IMR-90 (cell line): ENCODE measurements at regions not wholly inside any gene's neighbourhood (a gene's known extent, or its start where the extent isn't known, plus 50 kb on each side); places are given as distances from the start of the nearest gene placed in this dataset.

Experiments used
- ATAC-seq: fragments of 200-7000 bp; cut with Tn5 transposase; 2 replicates; pipeline ENCODE4 v1.9.1; 2020; ENCODE audit warnings: low read depth, mild to moderate bottlenecking, moderate library complexity
- BruUV-seq: library from RNA; stranded (reverse); fragments of 400-500 nt; replicated peaks from 2 replicates; lab custom pipeline; 2021; lab: Mats Ljungman, UMichigan
- CTCF ChIA-PET: fragments of 300-600 bp; formaldehyde crosslinking; extraction: SDS; loops from one replicate; lab custom pipeline; 2021; ENCODE audit warnings: antibody characterized with exemption; lab: Yijun Ruan, JAX
- POLR2A ChIA-PET: fragments of 300-600 bp; sonication (Branson Sonifier 250); formaldehyde crosslinking; loops from one replicate; lab custom pipeline; 2022; ENCODE audit warnings: antibody characterized with exemption; ENCODE audit not compliant: unreplicated experiment; lab: Charles Lee
- DNase-seq: peaks from one replicate; pipeline ENCODE4 v3.0.0; 2013
- H2AFZ ChIP-seq: replicated peaks from 2 replicates; pipeline ENCODE3; 2013; ENCODE audit warnings: low read length, mild to moderate bottlenecking; ENCODE audit not compliant: poor library complexity
- H2AK5ac ChIP-seq: 2 replicates; pipeline ENCODE4 v1.6.1; 2013; ENCODE audit warnings: low read depth, low read length, inconsistent platforms
- H2AK9ac ChIP-seq: replicated peaks from 2 replicates; pipeline ENCODE3; 2013; ENCODE audit warnings: mild to moderate bottlenecking, low read depth, low read length, moderate library complexity; ENCODE audit not compliant: poor library complexity
- H2BK120ac ChIP-seq: 2 replicates; pipeline ENCODE4 v1.6.1; 2013; ENCODE audit warnings: low read depth, low read length, inconsistent platforms
- H2BK15ac ChIP-seq: 3 replicates; pipeline ENCODE4 v1.6.1; 2013; ENCODE audit warnings: low read depth, low read length, inconsistent platforms
- H2BK20ac ChIP-seq: 2 replicates; pipeline ENCODE4 v1.6.1; 2013; ENCODE audit warnings: low read depth, mild to moderate bottlenecking, inconsistent platforms, low read length, moderate library complexity
- H2BK5ac ChIP-seq: 2 replicates; pipeline ENCODE4 v1.6.1; 2013; ENCODE audit warnings: mild to moderate bottlenecking, low read depth, low read length, inconsistent platforms; ENCODE audit not compliant: poor library complexity, severe bottlenecking
- H3K14ac ChIP-seq: replicated peaks from 2 replicates; pipeline ENCODE4 v1.6.1; 2013; ENCODE audit warnings: low read depth, low read length, inconsistent platforms
- H3K18ac ChIP-seq: 2 replicates; pipeline ENCODE4 v1.6.1; 2013; ENCODE audit warnings: low read depth, low read length, control low read depth
- H3K23ac ChIP-seq: 2 replicates; pipeline ENCODE4 v1.6.1; 2013; ENCODE audit warnings: low read depth, low read length, inconsistent platforms
- H3K27ac ChIP-seq: 2 replicates; pipeline ENCODE4 v1.5.1; 2013; ENCODE audit warnings: mild to moderate bottlenecking, control low read depth, low read length; ENCODE audit not compliant: insufficient read depth
- H3K27me3 ChIP-seq: 2 replicates; pipeline ENCODE4 v1.6.1; 2013; ENCODE audit warnings: low read length; ENCODE audit not compliant: control insufficient read depth, insufficient read depth
- H3K36me3 ChIP-seq: 2 replicates; pipeline ENCODE4 v1.6.1; 2013; ENCODE audit warnings: low read length, mixed read lengths; ENCODE audit not compliant: control insufficient read depth, insufficient read depth
- H3K4ac ChIP-seq: 2 replicates; pipeline ENCODE4 v1.6.1; 2013; ENCODE audit warnings: low read depth, low read length, inconsistent platforms
- H3K4me1 ChIP-seq: 2 replicates; pipeline ENCODE4 v1.6.1; 2013; ENCODE audit warnings: low read length, mixed read lengths; ENCODE audit not compliant: control insufficient read depth, insufficient read depth
- H3K4me2 ChIP-seq: 2 replicates; pipeline ENCODE4 v1.6.1; 2013; ENCODE audit warnings: low read depth, mild to moderate bottlenecking, control low read depth, low read length, moderate library complexity
- H3K4me3 ChIP-seq: 2 replicates; pipeline ENCODE4 v1.5.1; 2013; ENCODE audit warnings: low read depth, mild to moderate bottlenecking, control low read depth, low read length, moderate library complexity; ENCODE audit not compliant: insufficient read depth
- H3K56ac ChIP-seq: 2 replicates; pipeline ENCODE4 v1.6.1; 2013; ENCODE audit warnings: low read length, inconsistent platforms; ENCODE audit not compliant: insufficient read depth; ENCODE audit errors: extremely low read depth
- H3K79me1 ChIP-seq, 2 experiments: 2 replicates each; pipeline ENCODE4 v1.6.1; 2013; ENCODE audit warnings: low read length in 2 of 2, inconsistent platforms in 1 of 2, low read depth in 1 of 2
- H3K9ac ChIP-seq: 2 replicates; pipeline ENCODE4 v1.6.1; 2013; ENCODE audit warnings: low read depth, low read length, control low read depth
- H3K9me1 ChIP-seq: 2 replicates; pipeline ENCODE4 v1.6.1; 2013; ENCODE audit warnings: low read length, inconsistent platforms; ENCODE audit not compliant: insufficient read depth
- H3K9me3 ChIP-seq: 2 replicates; pipeline ENCODE4 v1.6.1; 2013; ENCODE audit warnings: low read length; ENCODE audit not compliant: control insufficient read depth, insufficient read depth
- H4K20me1 ChIP-seq: 2 replicates; pipeline ENCODE4 v1.6.1; 2013; ENCODE audit warnings: low read length, inconsistent platforms; ENCODE audit not compliant: insufficient read depth
- H4K5ac ChIP-seq: 2 replicates; pipeline ENCODE4 v1.6.1; 2013; ENCODE audit warnings: mild to moderate bottlenecking, low read depth, low read length, control low read depth
- H4K8ac ChIP-seq, 2 experiments: 2 replicates each; pipeline ENCODE4 v1.6.1; 2013; ENCODE audit warnings: low read depth in 2 of 2, low read length in 2 of 2, control low read depth in 1 of 2, inconsistent platforms in 1 of 2
- H4K91ac ChIP-seq: 2 replicates; pipeline ENCODE4 v1.6.1; 2013; ENCODE audit warnings: low read depth, low read length, inconsistent platforms; ENCODE audit not compliant: insufficient read depth
- BHLHE40 ChIP-seq: fragments of 150-350 bp; IDR thresholded peaks from 2 replicates; pipeline ENCODE4 v1.6.1; 2016; ENCODE audit warnings: mild to moderate bottlenecking, low read depth, low read length
- CEBPB ChIP-seq: IDR thresholded peaks from 2 replicates; pipeline ENCODE4 v1.6.1; 2012; ENCODE audit warnings: low read depth, low read length, improper control_type of control experiment
- CHD1 ChIP-seq: IDR thresholded peaks from 2 replicates; pipeline ENCODE4 v1.6.1; 2012; ENCODE audit warnings: low read depth, low read length, improper control_type of control experiment
- CTCF ChIP-seq: conservative IDR thresholded peaks from 2 replicates; pipeline ENCODE4 v1.5.1; 2012; ENCODE audit warnings: mild to moderate bottlenecking, low read depth, low read length, improper control_type of control experiment
- ELK1 ChIP-seq: fragments of 150-350 bp; IDR thresholded peaks from 2 replicates; pipeline ENCODE4 v1.6.1; 2016; ENCODE audit warnings: low read depth, mild to moderate bottlenecking, low read length, moderate library complexity, borderline replicate concordance
- FOS ChIP-seq: fragments of 150-350 bp; IDR thresholded peaks from 2 replicates; pipeline ENCODE4 v1.6.1; 2016; ENCODE audit warnings: low read depth, low read length
- MAFK ChIP-seq: IDR thresholded peaks from 2 replicates; pipeline ENCODE4 v1.6.1; 2012; ENCODE audit warnings: low read depth, low read length, improper control_type of control experiment
- MAZ ChIP-seq: IDR thresholded peaks from 2 replicates; pipeline ENCODE4 v1.6.1; 2012; ENCODE audit warnings: low read depth, mild to moderate bottlenecking, low read length, improper control_type of control experiment, moderate library complexity, borderline replicate concordance
- MXI1 ChIP-seq: IDR thresholded peaks from 2 replicates; pipeline ENCODE4 v1.6.1; 2012; ENCODE audit warnings: low read depth, mild to moderate bottlenecking, low read length, moderate library complexity, borderline replicate concordance
- NFE2L2 ChIP-seq: fragments of 150-350 bp; IDR thresholded peaks from 2 replicates; pipeline ENCODE4 v1.6.1; 2016; ENCODE audit warnings: low read depth, mild to moderate bottlenecking, low read length
- POLR2A ChIP-seq: IDR thresholded peaks from 2 replicates; pipeline ENCODE4 v1.6.1; 2012; ENCODE audit warnings: mild to moderate bottlenecking, low read depth, low read length
- RAD21 ChIP-seq: IDR thresholded peaks from 2 replicates; pipeline ENCODE4 v1.6.1; 2012; ENCODE audit warnings: low read length, improper control_type of control experiment
- RCOR1 ChIP-seq: IDR thresholded peaks from 2 replicates; pipeline ENCODE4 v1.6.1; 2012; ENCODE audit warnings: mild to moderate bottlenecking, low read length, improper control_type of control experiment; ENCODE audit not compliant: insufficient replicate concordance
- RFX5 ChIP-seq: IDR thresholded peaks from 2 replicates; pipeline ENCODE4 v1.8.0; 2012; ENCODE audit warnings: low read depth, mild to moderate bottlenecking, low read length, moderate library complexity
- SMC3 ChIP-seq: fragments of 150-350 bp; IDR thresholded peaks from 2 replicates; pipeline ENCODE4 v1.6.1; 2016; ENCODE audit warnings: low read depth, mild to moderate bottlenecking, antibody characterized with exemption, low read length, moderate library complexity
- USF2 ChIP-seq: fragments of 150-350 bp; IDR thresholded peaks from 2 replicates; pipeline ENCODE4 v1.6.1; 2017; ENCODE audit warnings: mild to moderate bottlenecking, antibody characterized with exemption, low read length, low read depth
- WGBS, 2 experiments: methylation state at CpG; one replicate each; pipeline versions ENCODE4 v1.1.5 to v1.1.7; 2013; ENCODE audit warnings: missing lambda C conversion rate in 2 of 2; ENCODE audit not compliant: insufficient read length in 1 of 2; ENCODE audit errors: extremely low coverage in 2 of 2; 5-methylcytosine and 5-hydroxymethylcytosine counted together
- dilution Hi-C: fragments of 300-500 bp; cut with HindIII; formaldehyde crosslinking; loops from one replicate; pipeline ENCODE4 v1.14.3; 2018; ENCODE audit warnings: low sequenced_read_pairs; ENCODE audit not compliant: unreplicated experiment
- in situ Hi-C: fragments of 300-500 bp; cut with MboI; formaldehyde crosslinking; loops from 3 replicates; pipeline ENCODE4 v1.14.3; 2019; ENCODE audit warnings: low sequenced_read_pairs, inconsistent platforms, mixed read lengths
- intact Hi-C: fragments of 100-400 bp; cut with micrococcal nuclease; formaldehyde crosslinking; loops from 2 replicates; pipeline ENCODE4 v1.10.0; 2022

- BruUV-seq: no TSS peak
- no peak overlapping the region for H2AFZ ChIP-seq
- H3K36me3 ChIP-seq: no peaks in the 10 kb centered on the region
- in situ Hi-C loops (no loop called here), intact Hi-C loops (no loop called here), dilution Hi-C loops (no loop called here)
- ATAC-seq (no peak), DNase-seq (no peak)
- no CpG with 5 or more reads among the region's 4 CpGs for WGBS, 2 experiments
- H3K14ac ChIP-seq: no peak overlapping the region
- H3K9me3 ChIP-seq: no peaks in the 10 kb centered on the region; the same call in 1 of the 2 replicates
- ChIA-PET POLR2A (no interaction called here), CTCF (no interaction called here)
- H3K4ac ChIP-seq: no peak overlapping the region
- no peak overlapping the region for H3K4me2 ChIP-seq
- H4K8ac ChIP-seq: no peak overlapping the region
- no peaks in the 10 kb centered on the region for H3K79me1 ChIP-seq
- H2BK15ac ChIP-seq: no peak overlapping the region
- H2BK5ac ChIP-seq: no peak overlapping the region
- no peaks in the 10 kb centered on the region for H3K27me3 ChIP-seq
- no peaks in the 10 kb centered on the region for H4K20me1 ChIP-seq
- H3K9me1 ChIP-seq: no peaks in the 10 kb centered on the region
- no peak overlapping the region for H4K5ac ChIP-seq
- H4K91ac ChIP-seq: no peak overlapping the region
- H3K18ac ChIP-seq: no peak overlapping the region
- no peak overlapping the region for H2AK5ac ChIP-seq
- no peak overlapping the region for H3K23ac ChIP-seq
- H2AK9ac ChIP-seq: no peak overlapping the region
- TF ChIP-seq MAFK (no peak), RAD21 (no peak), MXI1 (no peak), RFX5 (no peak), CEBPB (no peak), CTCF (no peak), POLR2A (no peak), MAZ (no peak), RCOR1 (no peak), ELK1 (no peak), BHLHE40 (no peak), CHD1 (no peak), USF2 (no peak), SMC3 (no peak), FOS (no peak), NFE2L2 (no peak)
- no peak overlapping the region for H2BK120ac ChIP-seq
- no peak overlapping the region for H3K4me3 ChIP-seq
- no peak overlapping the region for H3K9ac ChIP-seq
- H3K4me1 ChIP-seq: no peaks in the 10 kb centered on the region
- H2BK20ac ChIP-seq: no peak overlapping the region
- no peak overlapping the region for H3K27ac ChIP-seq
- H3K56ac ChIP-seq: no peak overlapping the region
Observed at GRCh38 chr7:94832051-94832450, 75.3 kb upstream of the PPP1R9A start.
